HFFc6 (cell line): ENCODE measurements at regions not wholly inside any gene's neighbourhood (a gene's known extent, or its start where the extent isn't known, plus 50 kb on each side); places are given as distances from the start of the nearest gene placed in this dataset.

ENCODE experiments used
- DNase-seq: peaks from one replicate; pipeline ENCODE4 v3.0.0-alpha.2; 2018
- H3K27ac Mint-ChIP-seq: 2 replicates; pipeline ENCODE4 v1.8.0; 2020; ENCODE audit warnings: mild to moderate bottlenecking, mixed read lengths
- H3K27me3 Mint-ChIP-seq: 2 replicates; pipeline ENCODE4 v1.8.0; 2021; ENCODE audit warnings: mild to moderate bottlenecking, moderate library complexity, mixed read lengths; ENCODE audit not compliant: insufficient read depth
- H3K36me3 Mint-ChIP-seq: 2 replicates; pipeline ENCODE4 v1.8.0; 2021; ENCODE audit warnings: low read depth, mixed read lengths
- H3K4me1 Mint-ChIP-seq: 2 replicates; pipeline ENCODE4 v1.8.0; 2020; ENCODE audit warnings: low read depth, mixed read lengths
- H3K4me3 Mint-ChIP-seq: 2 replicates; pipeline ENCODE4 v1.8.0; 2020; ENCODE audit warnings: mild to moderate bottlenecking, moderate library complexity, mixed read lengths
- H3K9me3 Mint-ChIP-seq: 2 replicates; pipeline ENCODE4 v1.8.0; 2020; ENCODE audit warnings: mild to moderate bottlenecking, mixed read lengths
- TF ChIP-seq, protein P1 (sequence below): fragments of 200-600 bp; sonication (generic); IDR thresholded peaks from 2 replicates; pipeline ENCODE4 v1.5.0; 2021; ENCODE audit warnings: antibody characterized with exemption, mild to moderate bottlenecking

DNA sequence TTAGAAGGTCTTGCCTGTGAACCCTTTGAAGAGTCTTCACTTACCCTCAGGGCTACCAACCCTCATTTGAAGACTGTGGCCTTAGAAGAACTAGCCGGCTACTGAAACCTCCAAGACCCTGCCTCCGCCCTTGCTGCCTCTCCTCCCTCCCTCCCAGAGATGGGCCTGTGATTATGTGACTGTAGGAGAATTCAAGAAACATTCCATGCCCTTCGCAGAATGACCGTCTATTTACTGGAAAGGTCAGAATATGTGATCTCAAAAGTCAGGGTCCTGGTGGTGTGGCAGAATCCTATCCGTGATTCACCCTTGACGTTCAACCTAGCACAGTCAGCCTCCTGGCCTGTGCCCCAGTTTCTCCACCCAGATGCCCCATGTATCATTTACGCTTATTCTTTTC is 109.6 kb downstream of the CTNND1 start:
- no peaks in the 10 kb centered on the region; the same call in 1 of the 2 replicates for H3K27me3 Mint-ChIP-seq
- H3K4me1 Mint-ChIP-seq = peaks cover 39% of the 10 kb centered on the region
- H3K36me3 Mint-ChIP-seq = no peaks in the 10 kb centered on the region
- H3K27ac Mint-ChIP-seq = no peak overlapping the region
- H3K4me3 Mint-ChIP-seq = no peak overlapping the region
- TF ChIP-seq, protein P1, sequence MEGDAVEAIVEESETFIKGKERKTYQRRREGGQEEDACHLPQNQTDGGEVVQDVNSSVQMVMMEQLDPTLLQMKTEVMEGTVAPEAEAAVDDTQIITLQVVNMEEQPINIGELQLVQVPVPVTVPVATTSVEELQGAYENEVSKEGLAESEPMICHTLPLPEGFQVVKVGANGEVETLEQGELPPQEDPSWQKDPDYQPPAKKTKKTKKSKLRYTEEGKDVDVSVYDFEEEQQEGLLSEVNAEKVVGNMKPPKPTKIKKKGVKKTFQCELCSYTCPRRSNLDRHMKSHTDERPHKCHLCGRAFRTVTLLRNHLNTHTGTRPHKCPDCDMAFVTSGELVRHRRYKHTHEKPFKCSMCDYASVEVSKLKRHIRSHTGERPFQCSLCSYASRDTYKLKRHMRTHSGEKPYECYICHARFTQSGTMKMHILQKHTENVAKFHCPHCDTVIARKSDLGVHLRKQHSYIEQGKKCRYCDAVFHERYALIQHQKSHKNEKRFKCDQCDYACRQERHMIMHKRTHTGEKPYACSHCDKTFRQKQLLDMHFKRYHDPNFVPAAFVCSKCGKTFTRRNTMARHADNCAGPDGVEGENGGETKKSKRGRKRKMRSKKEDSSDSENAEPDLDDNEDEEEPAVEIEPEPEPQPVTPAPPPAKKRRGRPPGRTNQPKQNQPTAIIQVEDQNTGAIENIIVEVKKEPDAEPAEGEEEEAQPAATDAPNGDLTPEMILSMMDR = no peak
- no peak for DNase-seq
- H3K9me3 Mint-ChIP-seq = no peaks in the 10 kb centered on the region

DNA sequence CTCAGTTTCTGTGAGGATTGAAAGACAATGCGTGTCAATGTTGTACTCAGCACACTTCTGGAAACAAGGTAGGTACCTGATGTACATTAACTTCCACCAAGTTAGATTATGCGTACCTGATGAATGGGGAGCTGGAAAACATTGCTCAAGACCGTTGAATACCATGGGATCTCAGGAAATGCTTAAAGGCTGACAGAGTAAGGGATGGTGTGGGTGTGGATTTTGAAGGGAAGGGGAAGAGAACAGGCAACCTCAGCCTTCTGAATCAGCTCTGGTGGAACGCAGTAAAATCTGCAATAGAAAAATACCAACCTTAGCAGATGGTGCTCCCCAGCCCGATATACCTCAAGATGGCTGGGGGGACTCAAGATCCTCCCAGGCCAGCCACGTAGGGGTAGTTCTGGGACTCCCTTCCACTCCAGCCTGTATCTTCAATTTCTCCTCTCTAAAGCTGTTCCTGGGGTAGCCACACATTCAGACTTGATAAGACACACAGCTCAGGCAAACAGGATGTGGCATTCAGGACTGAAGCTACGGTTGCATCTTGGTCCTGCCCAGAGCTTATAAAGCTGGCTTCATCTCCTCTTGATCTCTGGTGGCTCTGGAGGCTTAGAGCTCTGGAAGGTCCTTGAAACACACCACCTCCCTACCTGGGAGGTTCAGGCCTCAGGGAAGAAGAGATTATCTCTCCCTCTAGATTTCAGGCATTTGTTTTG is 111.8 kb downstream of the CTNND1 start:
- Mint-ChIP-seq H3K4me1 (peaks cover 39% of the 10 kb centered on the region), H3K4me3 (no peak overlapping the region; the same call in 1 of the 2 replicates), H3K27me3 (peaks cover 2% of the 10 kb centered on the region), H3K36me3 (no peaks in the 10 kb centered on the region), H3K9me3 (no peaks in the 10 kb centered on the region), H3K27ac (peak overlapping the region; percentile 69)
- no peak for DNase-seq
- TF ChIP-seq, protein P1 = no peak

DNA sequence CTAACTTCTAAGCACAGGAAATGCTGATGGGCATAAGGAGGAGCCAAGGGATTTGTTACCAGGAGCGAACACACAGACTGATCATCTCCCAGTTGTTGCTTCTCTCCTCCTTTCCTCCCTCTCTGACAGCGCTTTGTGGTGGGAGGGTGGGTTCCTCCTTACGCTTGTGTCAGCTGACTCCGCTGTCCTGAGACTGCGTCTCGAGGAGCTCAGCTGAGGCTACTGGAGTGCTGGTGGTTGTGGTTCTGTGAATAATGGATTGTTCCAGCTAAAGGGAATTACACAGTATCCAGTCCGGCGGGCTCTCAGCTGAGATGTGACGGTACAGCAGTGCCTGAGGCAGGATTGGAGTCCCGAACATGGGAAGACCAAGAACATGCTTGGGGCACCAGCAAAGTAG is 113.4 kb downstream of the CTNND1 start:
- Mint-ChIP-seq H3K9me3 (no peaks in the 10 kb centered on the region), H3K4me1 (peaks cover 39% of the 10 kb centered on the region), H3K4me3 (no peak overlapping the region), H3K27me3 (peaks cover 6% of the 10 kb centered on the region), H3K27ac (no peak overlapping the region), H3K36me3 (no peaks in the 10 kb centered on the region)
- DNase-seq = no peak
- TF ChIP-seq, protein P1 = no peak

DNA sequence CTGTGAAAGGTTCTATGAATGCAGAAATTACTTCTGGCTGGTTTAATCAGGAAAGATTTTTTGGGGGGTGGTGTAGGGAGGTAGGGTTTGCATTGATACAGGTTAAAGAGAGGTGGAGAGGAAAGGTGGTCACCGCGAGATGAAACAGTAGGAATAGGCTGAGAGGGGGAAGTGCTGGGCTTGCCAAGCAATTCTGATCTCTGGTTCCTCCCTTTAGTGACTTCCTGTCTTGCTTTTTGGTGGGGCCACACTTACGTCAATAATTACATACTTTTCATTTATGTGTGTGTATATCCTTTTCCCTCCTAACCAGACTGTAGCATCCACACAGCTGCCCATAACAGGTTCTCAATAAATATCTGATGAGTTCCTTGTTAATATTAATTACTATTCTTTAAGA is 120.0 kb downstream of the CTNND1 start:
- Mint-ChIP-seq H3K36me3 (no peaks in the 10 kb centered on the region), H3K27me3 (peaks cover 6% of the 10 kb centered on the region), H3K27ac (no peak overlapping the region), H3K4me3 (no peak overlapping the region), H3K9me3 (no peaks in the 10 kb centered on the region), H3K4me1 (no peaks in the 10 kb centered on the region)
- no peak for DNase-seq
- TF ChIP-seq, protein P1 = no peak

DNA sequence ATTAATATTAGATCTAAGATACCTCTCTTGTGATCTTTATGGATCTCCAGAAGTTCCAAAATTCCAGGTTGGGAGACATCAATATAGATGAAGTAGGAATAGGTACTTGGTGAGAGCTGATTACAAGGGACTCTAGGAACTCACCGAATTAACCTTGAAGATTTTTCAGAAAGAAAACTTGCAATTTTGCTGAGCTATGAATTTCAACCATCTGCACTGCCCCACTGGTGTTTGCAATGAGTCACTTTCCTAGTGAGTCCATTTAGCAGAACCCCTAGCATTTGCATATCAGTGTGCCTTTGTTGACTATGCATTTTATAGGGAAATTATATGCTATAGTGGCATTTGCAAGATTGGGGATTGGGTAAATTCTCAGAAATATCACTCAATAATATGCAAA is 122.0 kb downstream of the CTNND1 start:
- peaks cover 3% of the 10 kb centered on the region for H3K27me3 Mint-ChIP-seq
- TF ChIP-seq, protein P1 = no peak
- H3K27ac Mint-ChIP-seq = no peak overlapping the region
- no peak overlapping the region for H3K4me3 Mint-ChIP-seq
- H3K36me3 Mint-ChIP-seq = no peaks in the 10 kb centered on the region
- DNase-seq = no peak
- no peaks in the 10 kb centered on the region for H3K9me3 Mint-ChIP-seq
- H3K4me1 Mint-ChIP-seq = no peaks in the 10 kb centered on the region
